NCI-H146 treated with DMSO at 0.1 percent for 48 hours (cell line): ENCODE measurements at regions not wholly inside any gene's neighbourhood (a gene's known extent, or its start where the extent isn't known, plus 50 kb on each side); places are given as distances from the start of the nearest gene placed in this dataset.
"Not testable (repeated sequence)": the region's sequence is repeated elsewhere in the genome, so short reads cannot be mapped to it uniquely, and the experiment has no call there.

ENCODE experiments used
- DNase-seq: peaks from one replicate; lab custom pipeline; 2025; ENCODE audit not compliant: unreplicated experiment; lab: John Stamatoyannopoulos, UW

DNA sequence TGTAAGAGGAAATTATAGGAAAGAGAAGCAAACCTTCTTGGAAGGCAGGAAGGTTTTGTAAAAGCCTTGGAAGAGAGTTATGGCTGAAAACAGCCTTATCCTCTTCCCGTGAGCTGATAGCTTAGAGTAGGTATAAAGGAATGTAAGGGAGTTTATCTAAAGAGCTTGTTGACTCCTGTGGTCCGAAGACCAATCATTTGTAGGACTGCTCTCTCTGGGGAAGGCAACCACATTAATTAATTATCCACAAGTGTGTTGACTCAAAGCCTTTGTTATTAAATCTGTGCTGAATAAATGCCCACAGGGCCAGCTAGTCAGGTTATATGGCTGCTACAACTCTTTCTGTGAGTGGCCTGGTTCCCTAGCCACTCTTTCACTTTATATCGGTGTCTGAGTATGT, 452.1 kb upstream of the RASGRP1 start:
- DNase-seq, result no peak

DNA sequence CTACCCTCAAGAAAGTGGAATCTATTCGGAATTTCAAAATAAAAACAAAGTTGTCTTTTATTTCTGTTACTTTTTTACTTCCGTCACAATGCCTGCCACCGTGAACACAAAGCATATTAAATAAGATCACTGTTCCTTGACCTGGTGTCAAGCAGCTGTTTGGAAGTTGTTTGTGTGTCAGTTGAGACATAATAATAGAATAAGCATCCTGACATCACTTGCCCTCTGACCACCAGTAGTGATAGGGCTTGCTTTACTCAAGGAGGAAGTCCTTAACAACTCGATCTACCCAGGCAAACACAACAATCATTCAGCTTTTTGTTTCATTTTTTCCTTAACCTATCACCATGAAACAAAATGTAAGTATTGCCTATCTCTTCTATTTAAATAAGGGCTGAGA, 454.4 kb upstream of the RASGRP1 start:
- DNase-seq, result no peak

DNA sequence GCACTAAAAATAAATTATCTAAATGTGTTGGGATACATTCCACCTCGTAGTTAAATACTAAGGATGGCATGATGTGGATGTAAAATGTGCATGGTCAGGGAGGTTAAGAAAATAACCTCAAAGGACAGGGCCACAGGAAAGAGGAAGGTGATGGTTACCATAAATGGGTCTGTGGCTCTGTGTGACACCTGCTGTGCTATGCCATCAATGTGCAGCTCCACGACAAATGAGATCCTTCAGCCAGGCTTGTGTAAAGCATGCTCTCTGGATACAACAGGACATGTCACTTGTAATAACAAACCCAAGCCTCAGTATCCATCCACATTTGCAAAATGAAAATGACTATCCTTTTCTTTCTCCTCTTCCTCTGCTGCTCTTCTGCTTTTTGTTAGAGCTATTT, 456.7 kb upstream of the RASGRP1 start:
- DNase-seq, result no peak

DNA sequence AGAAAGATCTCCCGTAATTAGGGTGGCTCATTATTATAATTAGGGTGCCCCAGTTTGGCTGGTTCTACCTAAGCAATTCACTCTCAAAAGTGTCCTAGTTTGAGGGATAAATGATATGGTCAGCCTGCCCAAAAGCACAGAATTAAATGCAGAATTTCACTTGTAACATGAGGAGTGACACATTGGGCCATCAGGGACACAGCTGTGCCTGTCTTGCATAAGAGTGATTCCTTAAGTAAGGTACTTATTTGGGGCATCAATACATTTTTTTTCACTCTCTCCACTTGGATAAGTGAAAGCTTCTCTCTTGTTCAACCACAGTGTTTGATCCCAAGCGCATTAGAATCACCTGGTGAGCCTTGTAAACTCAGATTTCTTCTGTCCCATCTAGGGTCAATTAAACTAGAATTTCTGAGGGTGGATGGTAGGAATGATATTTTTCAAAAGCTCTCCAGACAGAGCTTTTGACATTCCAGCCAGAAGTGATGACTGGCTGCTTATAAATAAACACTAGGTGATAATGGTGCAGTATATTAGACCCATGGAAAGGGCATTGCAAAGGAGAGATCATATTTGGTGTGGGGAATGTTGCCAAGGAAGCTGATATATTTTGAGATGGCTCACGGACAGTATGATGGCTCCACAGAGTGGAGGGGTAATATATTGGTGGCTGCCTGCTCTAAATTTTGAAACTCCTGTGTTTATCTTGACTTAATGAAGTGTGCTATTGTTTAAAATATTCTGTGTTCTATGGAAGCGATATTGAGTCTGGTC, 458.1 kb upstream of the RASGRP1 start:
- no peak for DNase-seq

DNA sequence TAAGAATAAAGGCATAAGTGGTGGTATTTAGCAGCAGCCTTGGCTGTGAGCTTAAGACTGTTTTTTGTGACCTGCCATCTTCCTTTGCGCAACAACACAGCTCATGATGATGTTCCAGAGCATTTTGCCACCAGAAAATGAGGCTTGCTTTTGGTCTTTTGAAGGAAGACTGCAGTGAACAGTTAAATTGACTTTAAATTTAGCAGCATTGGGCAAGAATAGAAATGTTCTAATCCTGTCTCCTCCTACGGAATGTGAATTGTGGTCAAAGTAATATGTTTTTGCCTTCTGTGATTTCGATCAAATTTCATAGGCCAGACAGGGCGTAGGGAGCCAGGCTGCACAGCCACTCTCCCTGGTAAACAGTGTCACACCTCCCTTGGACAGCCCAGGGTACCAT, 460.7 kb upstream of the RASGRP1 start:
- no peak for DNase-seq

DNA sequence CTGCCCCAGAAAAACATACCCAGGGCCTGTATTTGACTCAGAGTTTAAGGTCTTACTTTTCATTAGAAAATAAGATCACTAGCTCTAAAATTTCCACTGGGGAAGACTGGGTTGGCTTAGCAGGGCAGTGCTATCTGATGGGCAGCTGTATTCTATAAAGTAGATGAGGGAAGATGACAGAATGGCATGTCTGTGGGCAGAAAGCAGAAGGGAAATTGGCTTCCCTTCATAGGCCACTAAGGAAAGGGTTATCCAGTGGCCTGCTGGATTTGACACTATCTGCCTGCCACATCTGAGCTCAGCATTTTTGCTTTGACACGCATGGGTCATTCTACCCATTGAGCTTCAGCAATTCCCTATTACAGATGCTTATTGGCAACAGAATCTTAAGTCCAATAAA, 461.3 kb upstream of the RASGRP1 start:
- no peak for DNase-seq

DNA sequence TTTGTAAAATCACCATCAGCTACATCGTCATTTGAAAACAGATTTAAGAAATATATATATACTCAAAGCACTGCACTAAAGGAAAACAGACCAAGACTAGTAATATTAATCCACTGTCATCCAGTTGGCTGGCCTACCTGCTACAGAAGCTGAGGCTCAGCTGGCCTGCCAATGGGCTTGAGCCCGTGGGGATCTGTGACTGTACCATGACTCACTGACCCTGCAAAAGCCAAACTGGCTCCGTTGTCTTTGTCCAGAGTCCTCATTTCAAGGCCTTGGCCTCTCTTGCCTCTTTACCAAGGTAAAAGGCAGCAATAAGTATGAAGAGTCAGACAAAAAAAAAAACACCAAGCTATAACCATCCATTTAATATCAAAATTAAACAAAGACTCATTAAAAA, 463.5 kb upstream of the RASGRP1 start:
- no peak for DNase-seq

DNA sequence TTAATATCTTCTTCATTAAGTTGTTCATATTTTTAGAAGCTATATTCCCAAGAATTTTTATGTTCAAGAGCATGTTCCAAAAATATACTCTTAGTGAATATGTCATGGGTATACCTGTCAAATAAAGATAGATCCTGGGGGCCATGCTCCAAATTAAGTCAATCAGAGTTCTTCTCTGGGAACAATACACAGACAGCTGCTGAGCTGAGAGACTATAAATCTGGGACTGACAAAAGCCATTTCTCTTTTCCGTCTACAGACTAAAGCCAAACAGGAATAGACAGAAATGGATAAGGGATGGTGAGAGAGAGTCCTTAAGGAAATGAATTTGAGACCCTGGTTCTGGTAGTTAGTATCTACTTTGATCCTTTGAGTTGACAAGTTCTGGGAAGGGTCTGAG, 465.1 kb upstream of the RASGRP1 start:
- DNase-seq, result no peak

DNA sequence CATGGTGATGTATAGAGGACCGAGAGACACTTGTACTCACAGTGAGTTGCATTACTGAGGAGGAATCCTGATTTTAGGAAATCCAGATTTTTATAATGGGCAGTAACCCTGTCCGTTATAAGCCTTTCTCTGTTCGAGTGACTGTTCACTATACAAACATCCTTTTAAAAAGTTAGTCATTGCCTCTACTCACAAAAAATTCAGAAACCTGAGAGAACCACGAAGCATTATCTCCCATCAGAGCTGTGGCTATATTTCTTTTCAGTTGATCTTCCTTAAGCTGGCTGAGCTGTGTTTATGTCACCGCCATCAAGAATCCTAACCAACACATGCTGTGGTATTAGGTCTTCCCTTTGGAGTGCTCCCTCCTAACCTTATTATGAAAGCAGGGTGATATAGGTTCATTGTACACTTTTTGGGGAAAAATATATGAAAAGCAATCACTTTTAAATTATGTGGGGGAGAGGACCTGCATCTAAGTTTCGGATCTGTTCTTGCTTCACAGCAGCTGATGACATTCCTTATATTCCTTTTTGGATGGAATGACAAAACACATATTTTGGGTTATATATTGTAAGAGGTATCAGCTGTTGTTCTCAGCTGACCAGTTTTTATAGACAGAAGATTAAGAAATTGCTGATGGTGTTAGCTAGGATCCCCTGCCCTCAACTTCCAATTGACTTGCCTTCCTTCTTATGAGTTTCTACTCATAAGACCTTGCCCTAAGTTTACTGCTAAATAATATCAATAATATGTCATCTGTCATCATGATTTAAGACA, 465.9 kb upstream of the RASGRP1 start:
- DNase-seq, result no peak

DNA sequence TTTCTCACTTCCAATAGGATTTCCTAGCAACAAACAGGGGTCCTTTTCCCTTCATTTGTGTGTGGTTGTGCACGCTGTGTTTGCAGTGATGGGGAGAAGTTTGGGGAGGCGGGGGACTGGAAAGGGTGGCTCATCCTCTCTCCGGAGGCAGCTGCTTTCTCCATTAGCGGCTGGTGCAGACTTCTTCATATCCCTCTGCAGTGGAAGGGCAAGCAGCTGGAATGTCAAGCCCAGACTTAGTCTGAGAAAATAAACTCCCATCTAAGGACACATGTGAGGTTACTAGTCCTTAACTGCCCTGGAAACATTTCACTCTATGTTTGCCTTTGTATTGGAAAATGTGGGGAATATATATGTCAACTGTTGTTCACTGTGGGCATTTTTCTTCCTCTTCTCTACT, 467.0 kb upstream of the RASGRP1 start:
- no peak for DNase-seq

DNA sequence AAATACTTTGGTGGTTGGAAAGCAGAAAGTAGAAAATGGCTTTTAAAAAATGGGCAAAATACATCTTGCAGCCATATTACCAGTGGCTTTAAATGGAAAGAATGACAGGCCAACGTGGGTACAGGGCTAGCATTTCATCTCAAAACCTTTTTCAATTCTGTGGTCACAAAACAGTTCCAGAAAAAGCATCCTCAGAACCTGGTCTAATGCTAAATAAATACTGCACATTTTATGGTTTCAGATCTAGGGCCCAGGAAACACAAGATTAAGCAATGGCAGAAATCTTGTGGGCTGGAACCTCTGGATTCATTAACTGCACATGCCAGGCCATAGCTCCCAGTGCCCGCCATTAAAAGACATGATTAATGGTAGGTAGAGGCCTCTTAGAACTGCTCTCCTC, 470.2 kb upstream of the RASGRP1 start:
- no peak for DNase-seq

DNA sequence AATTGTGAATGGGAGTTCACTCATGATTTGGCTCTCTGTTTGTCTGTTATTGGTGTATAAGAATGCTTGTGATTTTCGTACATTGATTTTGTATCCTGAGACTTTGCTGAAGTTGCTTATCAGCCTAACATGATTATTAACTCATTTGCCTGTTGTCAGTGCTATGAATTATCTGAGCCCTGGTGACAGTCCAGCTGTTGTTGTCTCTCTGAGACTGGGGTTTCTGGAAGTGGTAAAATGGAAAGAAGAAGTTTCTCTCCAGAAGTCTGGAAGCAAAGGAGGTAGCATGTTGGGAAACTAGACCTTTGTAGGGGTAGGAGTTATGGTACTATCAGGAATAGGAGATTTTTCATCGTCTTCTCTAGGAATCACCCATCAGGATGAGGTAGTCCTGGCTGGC, 473.0 kb upstream of the RASGRP1 start:
- DNase-seq, result not testable (repeated sequence)

DNA sequence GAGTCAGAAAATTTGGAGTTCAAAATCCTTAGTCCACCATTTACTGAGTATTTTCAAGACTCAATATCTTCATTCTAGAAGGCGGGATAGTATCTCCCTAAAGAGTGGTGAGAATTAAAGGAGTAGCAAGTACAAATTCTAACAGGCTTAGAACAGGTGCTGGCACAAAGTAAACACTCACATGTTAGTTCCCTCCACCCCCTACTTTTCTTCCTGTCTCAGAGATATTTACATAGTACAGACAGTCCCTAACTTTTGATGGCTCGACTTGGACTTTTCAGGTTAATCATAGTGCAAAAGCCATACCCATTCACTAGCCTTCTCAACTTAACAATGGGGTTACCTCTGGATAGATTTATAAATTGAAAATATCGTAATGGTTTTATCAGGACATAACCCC, 476.2 kb upstream of the RASGRP1 start:
- DNase-seq, result no peak

DNA sequence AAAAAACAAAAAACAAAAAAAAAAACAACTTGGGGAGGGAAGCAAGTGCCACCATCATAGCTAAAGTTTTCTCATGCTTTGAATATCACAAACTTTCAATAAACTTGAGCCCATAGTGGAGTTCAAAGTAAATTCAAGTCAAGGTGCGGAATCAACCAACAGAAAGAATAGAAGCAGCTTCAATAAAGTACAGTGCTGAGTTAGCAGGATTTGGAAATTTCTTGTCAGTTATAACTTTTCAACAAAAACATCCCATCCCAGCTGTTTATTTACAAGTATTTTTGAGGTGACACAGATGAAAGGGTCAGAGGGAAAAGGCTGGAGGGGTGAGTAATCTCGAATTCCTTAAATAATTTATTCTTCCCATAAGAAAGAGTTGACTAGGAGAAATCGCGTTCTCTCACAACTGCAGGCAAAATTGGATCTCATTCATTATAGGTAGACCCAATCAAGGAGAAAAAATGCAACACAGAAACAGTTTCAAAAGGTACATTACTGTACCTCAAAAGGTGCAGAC, 477.4 kb upstream of the RASGRP1 start:
- no peak for DNase-seq

DNA sequence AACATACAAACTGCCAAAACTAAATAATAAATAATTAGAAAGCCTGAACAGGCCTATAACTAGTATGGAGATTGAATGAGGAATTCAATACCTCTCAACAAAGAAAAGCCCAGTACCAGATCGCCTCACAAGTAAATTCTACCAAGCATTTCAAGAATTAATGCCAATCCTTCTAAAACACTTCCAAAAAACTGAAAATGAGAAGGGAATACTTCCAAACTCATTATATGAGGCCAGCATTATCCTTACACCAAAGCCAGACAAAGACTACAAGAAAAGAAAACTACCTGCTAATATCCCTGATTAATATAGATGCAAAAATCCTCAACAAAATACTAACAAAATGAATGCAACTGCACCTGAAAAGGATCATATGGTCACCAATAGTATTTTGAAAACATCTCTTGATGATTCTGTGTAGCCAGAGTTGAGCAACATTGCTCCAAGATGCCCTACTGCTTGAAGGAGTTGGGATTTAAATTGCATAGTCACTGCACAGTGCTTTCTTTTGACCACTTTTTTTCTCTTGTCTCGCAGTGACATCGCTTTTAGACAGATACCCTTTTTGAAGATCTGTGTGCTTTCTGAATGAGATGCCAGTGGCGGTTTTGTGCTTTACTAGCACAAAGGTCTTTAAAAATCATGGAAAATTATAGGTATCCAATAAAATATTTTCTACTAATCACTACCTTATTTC, 487.2 kb upstream of the RASGRP1 start:
- no peak for DNase-seq

DNA sequence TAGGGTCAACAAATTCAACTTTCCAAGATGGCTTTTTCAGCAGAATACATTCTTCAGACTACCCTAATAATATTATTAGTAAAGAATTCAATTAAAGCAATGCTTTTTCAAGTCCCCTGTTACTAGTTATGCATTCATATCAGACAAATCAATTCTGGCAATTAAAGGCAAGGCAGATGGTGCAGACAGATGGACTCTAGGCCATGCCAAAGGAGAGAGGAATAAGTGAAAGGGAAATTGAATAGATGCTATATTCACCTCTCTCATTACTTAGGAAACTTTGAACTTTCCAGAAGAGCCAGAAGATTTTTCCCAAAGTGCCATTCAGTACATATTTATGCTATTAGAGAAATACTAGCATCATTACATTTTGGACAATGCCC, 487.7 kb upstream of the RASGRP1 start:
- no peak for DNase-seq

DNA sequence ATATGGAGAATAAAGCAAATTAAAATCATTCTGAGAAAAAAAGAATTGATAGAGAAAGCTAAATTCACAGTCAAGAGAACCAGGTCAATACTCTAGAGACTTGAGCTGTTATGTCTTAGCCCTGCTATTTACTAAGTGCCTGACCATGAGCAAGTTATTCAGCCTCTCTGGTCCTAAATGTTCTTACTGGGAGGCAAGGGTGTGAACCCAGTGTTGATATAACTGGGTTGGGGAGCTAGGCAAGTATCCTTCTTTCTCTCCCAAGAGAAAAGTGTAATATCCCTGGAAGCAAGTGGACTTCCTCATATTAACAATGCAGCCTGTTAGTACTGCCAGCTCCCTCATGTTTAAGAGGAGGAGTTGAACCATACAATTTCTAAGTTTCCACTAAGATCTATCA, 488.9 kb upstream of the RASGRP1 start:
- no peak for DNase-seq

DNA sequence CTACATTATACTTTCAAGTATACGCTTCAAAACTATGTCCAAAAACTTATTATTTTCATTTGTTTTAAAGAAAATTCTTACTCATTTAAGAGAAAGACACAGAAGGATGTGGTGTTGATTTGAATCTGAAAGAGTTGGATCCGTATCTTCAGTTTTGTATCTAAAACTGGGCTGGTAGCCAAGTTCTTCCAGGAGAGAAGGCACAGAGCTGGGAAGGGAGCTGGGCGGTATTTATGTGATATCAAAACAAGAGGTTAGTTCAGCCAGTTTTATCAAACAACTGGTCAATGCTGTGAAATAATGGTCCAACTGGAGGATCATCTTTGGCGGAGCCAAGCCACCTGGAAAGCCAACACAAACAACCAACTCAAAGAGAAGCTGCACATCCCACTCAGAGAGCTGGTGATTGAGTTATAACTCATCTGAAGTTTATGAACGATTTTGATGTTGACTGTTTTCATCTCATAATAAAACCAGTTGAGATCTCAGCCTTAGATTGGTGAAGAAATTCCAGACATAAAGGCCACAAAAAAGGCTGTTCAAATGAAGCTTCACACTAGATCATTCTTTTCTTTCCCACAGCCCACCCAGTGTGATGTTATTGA, 489.6 kb upstream of the RASGRP1 start:
- no peak for DNase-seq

DNA sequence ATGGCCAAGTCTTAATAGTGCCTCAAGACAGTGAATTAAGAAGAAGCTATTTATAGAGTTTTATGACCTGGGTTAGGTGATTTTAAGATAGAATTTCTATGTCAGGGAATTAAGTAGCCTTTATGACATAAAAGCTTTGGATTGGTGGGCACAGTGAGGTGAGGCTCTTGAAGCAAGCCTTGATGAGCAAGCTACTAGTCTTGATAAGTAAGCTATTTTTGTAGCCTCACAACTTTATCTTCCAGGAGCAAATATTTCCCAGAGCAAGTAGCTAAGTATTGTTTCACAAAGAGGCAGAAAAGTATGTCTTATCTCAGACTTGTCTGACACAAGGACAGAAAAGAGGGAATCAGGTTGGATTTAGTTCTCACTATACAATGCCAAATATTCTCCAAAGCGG, 491.7 kb upstream of the RASGRP1 start:
- no peak for DNase-seq

DNA sequence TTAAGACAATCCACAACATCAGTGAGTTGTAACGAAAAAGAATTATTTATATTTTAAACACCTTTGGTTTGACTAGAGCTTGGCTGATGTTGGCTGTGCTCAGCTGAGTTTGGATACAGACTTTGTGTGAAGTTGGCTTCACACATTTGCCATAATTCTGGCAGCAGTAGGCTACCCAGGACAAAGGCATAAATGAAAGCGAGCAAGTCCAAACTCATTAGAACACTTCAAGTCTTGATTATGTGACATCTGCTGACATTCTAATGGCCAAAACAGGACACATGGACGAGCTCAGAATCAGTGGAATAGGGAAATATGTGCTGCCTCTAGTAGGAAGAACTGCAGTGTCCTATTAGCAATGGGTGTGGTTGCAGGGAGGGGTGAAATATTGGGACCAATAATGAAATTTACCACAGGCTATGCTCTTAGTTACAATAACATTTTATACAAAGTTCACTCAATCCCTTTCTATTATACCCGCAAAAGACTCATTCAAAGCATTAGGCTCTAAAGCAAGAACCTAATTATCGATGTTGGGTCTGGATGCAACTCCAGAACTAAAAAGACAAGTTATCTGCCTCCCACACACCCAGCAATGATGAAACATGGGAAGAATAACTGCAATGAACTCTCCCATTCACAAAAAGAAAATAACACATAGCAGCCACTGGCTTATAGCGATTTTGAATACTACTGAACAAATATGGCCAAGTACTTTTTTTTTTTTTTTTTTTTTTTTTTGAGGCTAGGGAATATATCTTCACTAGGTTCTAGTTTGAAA, 493.9 kb upstream of the RASGRP1 start:
- no peak for DNase-seq

DNA sequence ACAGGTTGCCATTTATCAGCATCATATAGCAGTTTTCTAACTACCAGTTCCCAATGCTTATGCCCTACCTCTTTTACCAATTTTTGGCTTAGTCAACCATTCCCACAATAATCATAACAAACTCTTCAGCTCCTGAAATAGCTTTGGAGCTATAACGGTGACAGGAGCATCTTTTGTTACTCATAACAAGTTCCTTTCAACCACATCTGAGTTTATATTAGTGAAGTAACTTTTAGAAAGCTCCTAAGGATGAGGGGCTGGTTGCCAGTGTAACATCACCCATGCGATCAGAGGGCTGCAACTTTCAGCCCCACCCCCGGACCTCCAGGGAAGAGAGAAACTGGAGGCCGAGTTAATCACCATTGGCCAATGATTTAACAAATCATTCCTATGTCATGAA, 495.3 kb upstream of the RASGRP1 start:
- no peak for DNase-seq
